ENCODE measurements at regions not wholly inside any gene's neighbourhood (a gene's known extent, or its start where the extent isn't known, plus 50 kb on each side); places are given as distances from the start of the nearest gene placed in this dataset.

GRCh38 chr7:153934629-153935028, 117.6 kb upstream of the DPP6 start:
- Histone ChIP-seq H3K27me3 (no peaks in the 10 kb centered on the region), H3K79me2 (ENCODE audit: low read depth) (no peaks in the 10 kb centered on the region), H3K9me3 (ENCODE audit: low read depth) (no peaks in the 10 kb centered on the region), H3K4me2 (no peak overlapping the region), H3K27ac (no peak overlapping the region), H3K36me3 (no peaks in the 10 kb centered on the region), H4K20me1 (ENCODE audit: low read depth) (no peaks in the 10 kb centered on the region), H3K4me1 (no peaks in the 10 kb centered on the region), H2AFZ (replicated peaks) (no peak overlapping the region), H3K4me3 (no peak overlapping the region), H3K9ac (no peak overlapping the region), H3F3A (ENCODE audit: low read depth) (no peaks in the 10 kb centered on the region)
- H3K4me1 Mint-ChIP-seq, result no peaks in the 10 kb centered on the region
- peaks cover 26% of the 10 kb centered on the region for H3K9me3 Mint-ChIP-seq
- H3K27ac Mint-ChIP-seq, result no peak overlapping the region
- peaks cover 4% of the 10 kb centered on the region for H3K27me3 Mint-ChIP-seq (ENCODE audit: insufficient read depth, low read depth)
- H3K4me3 Mint-ChIP-seq, result no peak overlapping the region
- no peaks in the 10 kb centered on the region for H3K36me3 Mint-ChIP-seq
- DNase-seq (ENCODE audit: low spot score), result no peak
- TF ChIP-seq EZH2 (IDR thresholded peaks at IDR 0.05) (no peak), CTCF (IDR thresholded peaks at IDR 0.05) (no peak), EZH2phosphoT487 (IDR thresholded peaks at IDR 0.05) (no peak)

GRCh38 chr7:153935095-153935494, 117.1 kb upstream of the DPP6 start:
- Histone ChIP-seq H4K20me1 (ENCODE audit: low read depth) (no peaks in the 10 kb centered on the region), H3K4me1 (no peaks in the 10 kb centered on the region), H3K9ac (no peak overlapping the region), H3K36me3 (no peaks in the 10 kb centered on the region), H3K4me2 (no peak overlapping the region), H2AFZ (replicated peaks) (no peak overlapping the region), H3K9me3 (ENCODE audit: low read depth) (no peaks in the 10 kb centered on the region), H3K79me2 (ENCODE audit: low read depth) (no peaks in the 10 kb centered on the region), H3K27ac (no peak overlapping the region), H3K27me3 (no peaks in the 10 kb centered on the region), H3F3A (ENCODE audit: low read depth) (no peaks in the 10 kb centered on the region), H3K4me3 (no peak overlapping the region)
- peaks cover 4% of the 10 kb centered on the region for H3K27me3 Mint-ChIP-seq (ENCODE audit: insufficient read depth, low read depth)
- H3K4me1 Mint-ChIP-seq, result no peaks in the 10 kb centered on the region
- no peaks in the 10 kb centered on the region for H3K36me3 Mint-ChIP-seq
- no peak for DNase-seq (ENCODE audit: low spot score)
- no peak overlapping the region for H3K4me3 Mint-ChIP-seq
- TF ChIP-seq EZH2phosphoT487 (IDR thresholded peaks at IDR 0.05) (no peak), EZH2 (IDR thresholded peaks at IDR 0.05) (no peak), CTCF (IDR thresholded peaks at IDR 0.05) (no peak)
- H3K9me3 Mint-ChIP-seq, result peaks cover 26% of the 10 kb centered on the region
- H3K27ac Mint-ChIP-seq, result no peak overlapping the region

- H3F3A ChIP-seq (ENCODE audit: low read depth), result no peaks in the 10 kb centered on the region
- no peaks in the 10 kb centered on the region for H4K20me1 ChIP-seq (ENCODE audit: low read depth)
- peaks cover 3% of the 10 kb centered on the region for H3K4me1 ChIP-seq
- TF ChIP-seq CTCF (IDR thresholded peaks at IDR 0.05), result no peak
- TF ChIP-seq EZH2phosphoT487 (IDR thresholded peaks at IDR 0.05), result no peak
- TF ChIP-seq EZH2 (IDR thresholded peaks at IDR 0.05), result no peak
- H3K36me3 Mint-ChIP-seq, result no peaks in the 10 kb centered on the region
- no peaks in the 10 kb centered on the region for H3K36me3 ChIP-seq
- H3K79me2 ChIP-seq (ENCODE audit: low read depth), result no peaks in the 10 kb centered on the region
- H3K27ac ChIP-seq, result no peak overlapping the region
- peaks cover 24% of the 10 kb centered on the region for H3K9me3 Mint-ChIP-seq
- DNase-seq (ENCODE audit: low spot score), result no peak
- H3K4me2 ChIP-seq, result no peak overlapping the region
- no peak overlapping the region for H3K4me3 ChIP-seq
- no peak overlapping the region for H3K4me3 Mint-ChIP-seq
- H3K27me3 Mint-ChIP-seq (ENCODE audit: insufficient read depth, low read depth), result peaks cover 7% of the 10 kb centered on the region
- no peak overlapping the region for H3K27ac Mint-ChIP-seq
- no peaks in the 10 kb centered on the region for H3K9me3 ChIP-seq (ENCODE audit: low read depth)
- no peaks in the 10 kb centered on the region for H3K27me3 ChIP-seq
- peaks cover 2% of the 10 kb centered on the region for H3K4me1 Mint-ChIP-seq
- H3K9ac ChIP-seq, result no peak overlapping the region
- H2AFZ ChIP-seq (replicated peaks), result no peak overlapping the region
Measured at GRCh38 chr7:153938451-153938850, 113.7 kb upstream of the DPP6 start.

Measured in neural progenitor cell (in vitro differentiated cells).